HepG2 (cell line): ENCODE measurements at regions not wholly inside any gene's neighbourhood (a gene's known extent, or its start where the extent isn't known, plus 50 kb on each side); places are given as distances from the start of the nearest gene placed in this dataset.

Experiments
- AHDC1 ChIP-seq: sonication (generic); formaldehyde crosslinking; IDR thresholded peaks from 2 replicates; pipeline ENCODE4 v1.5.1; 2020; ENCODE audit warnings: mild to moderate bottlenecking, missing genetic modification reagents, borderline replicate concordance
- CHD4 ChIP-seq: fragments of 200-600 bp; sonication (generic); IDR thresholded peaks from 2 replicates; pipeline ENCODE4 v1.7.0; 2017; ENCODE audit warnings: mild to moderate bottlenecking, low read length, borderline replicate concordance
- KDM4B ChIP-seq: sonication (generic); formaldehyde crosslinking; IDR thresholded peaks from 2 replicates; pipeline ENCODE4 v1.4.0; 2020; ENCODE audit warnings: missing genetic modification reagents
- MYC ChIP-seq: sonication (generic); formaldehyde crosslinking; IDR thresholded peaks from 2 replicates; pipeline ENCODE4 v1.9.0; 2021; ENCODE audit warnings: missing genetic modification reagents, borderline replicate concordance
- PRDM10 ChIP-seq: sonication (generic); formaldehyde crosslinking; IDR thresholded peaks from 2 replicates; pipeline ENCODE4 v1.4.0; 2020; ENCODE audit warnings: low read depth, missing genetic modification reagents
- SIN3A ChIP-seq: IDR thresholded peaks from 2 replicates; pipeline ENCODE4 v1.6.1; 2011; ENCODE audit warnings: low read depth, mild to moderate bottlenecking, control low read depth, low read length, borderline replicate concordance
- ZBTB33 ChIP-seq: sonication (generic); formaldehyde crosslinking; IDR thresholded peaks from 2 replicates; pipeline ENCODE4 v1.4.0; 2020; ENCODE audit warnings: missing genetic modification reagents
- ZBTB39 ChIP-seq: sonication (generic); formaldehyde crosslinking; IDR thresholded peaks from 2 replicates; pipeline ENCODE4 v1.5.0; 2020; ENCODE audit warnings: missing genetic modification reagents
- ZBTB8A ChIP-seq: sonication (generic); formaldehyde crosslinking; IDR thresholded peaks from 2 replicates; pipeline ENCODE4 v1.4.0; 2020; ENCODE audit warnings: mild to moderate bottlenecking, low read depth, missing genetic modification reagents, borderline replicate concordance
- ZNF784 ChIP-seq: sonication (generic); formaldehyde crosslinking; IDR thresholded peaks from 2 replicates; pipeline ENCODE4 v1.5.1; 2020; ENCODE audit warnings: missing genetic modification reagents, mild to moderate bottlenecking, borderline replicate concordance
- ZNF83 ChIP-seq: sonication (generic); formaldehyde crosslinking; IDR thresholded peaks from 2 replicates; pipeline ENCODE4 v1.4.0; 2020; ENCODE audit warnings: missing genetic modification reagents, mild to moderate bottlenecking, borderline replicate concordance
- ZNF839 ChIP-seq: sonication (generic); formaldehyde crosslinking; IDR thresholded peaks from 2 replicates; pipeline ENCODE4 v1.4.0; 2020; ENCODE audit warnings: missing genetic modification reagents, mild to moderate bottlenecking, borderline replicate concordance
- ZSCAN30 ChIP-seq: sonication (generic); formaldehyde crosslinking; IDR thresholded peaks from 2 replicates; pipeline ENCODE4 v1.5.0; 2020; ENCODE audit warnings: mild to moderate bottlenecking, missing genetic modification reagents

- TF ChIP-seq PRDM10 (CRISPR knock-in tag), result peak; percentile 94
- no peak for TF ChIP-seq ZNF839 (CRISPR knock-in tag)
- peak; percentile 87 for TF ChIP-seq MYC
- TF ChIP-seq SIN3A, result no peak
- no peak for TF ChIP-seq ZNF83 (CRISPR knock-in tag)
- TF ChIP-seq ZBTB39, result no peak
- TF ChIP-seq AHDC1, result peak; percentile 88
- peak; percentile 54; the same call in 1 of the 2 replicates for TF ChIP-seq ZBTB33 (CRISPR knock-in tag)
- 0 out of 2 replicates have a peak, but pooled peaks have one; percentile 21 for TF ChIP-seq ZSCAN30 (CRISPR knock-in tag)
- TF ChIP-seq ZBTB8A, result no peak
- no peak for TF ChIP-seq ZNF784
- TF ChIP-seq KDM4B (CRISPR knock-in tag), result peak; percentile 79; the same call in 1 of the 2 replicates
- TF ChIP-seq CHD4, result no peak
Observed at GRCh38 chr17:68759343-68760140, 158.4 kb upstream of the FAM20A start (continued).
